Left lung (tissue), 4 donors: ENCODE measurements at regions not wholly inside any gene's neighbourhood (a gene's known extent, or its start where the extent isn't known, plus 50 kb on each side); places are given as distances from the start of the nearest gene placed in this dataset.

Source experiments
- ATAC-seq: fragments of 200-7000 bp; cut with Tn5 transposase; one replicate; pipeline ENCODE4 v1.9.1; 2020; ENCODE audit warnings: moderate library complexity
- DNase-seq, 4 donors: peaks; one replicate each; pipeline ENCODE4 v3.0.0-alpha.2; 2013 to 2020
- H3K27ac ChIP-seq, 2 donors: fragments of 200-600 bp; sonication (generic) in 1 of 2; one replicate each; pipeline versions ENCODE4 v1.5.0 to v1.8.0; 2020 to 2021
- H3K27me3 ChIP-seq, 2 donors: fragments of 200-600 bp; sonication (generic) in 1 of 2; one replicate each; pipeline versions ENCODE4 v1.5.0 to v1.8.0; 2020 to 2021
- H3K36me3 ChIP-seq, 2 donors: fragments of 200-600 bp; sonication (generic) in 1 of 2; one replicate each; pipeline versions ENCODE4 v1.5.0 to v1.8.0; 2020 to 2021
- H3K4me1 ChIP-seq, 2 donors: fragments of 200-600 bp; one replicate each; pipeline ENCODE4 v1.8.0; 2021
- H3K4me3 ChIP-seq, 2 donors: fragments of 200-600 bp; sonication (generic) in 1 of 2; one replicate each; pipeline versions ENCODE4 v1.5.0 to v1.8.0; 2020 to 2021; ENCODE audit warnings: mild to moderate bottlenecking in 1 of 2
- H3K9me3 ChIP-seq, 2 donors: fragments of 200-600 bp; sonication (generic) in 1 of 2; one replicate each; pipeline versions ENCODE4 v1.5.0 to v1.8.0; 2020 to 2021
- intact Hi-C, 2 donors: fragments of 100-400 bp; cut with DNase I; formaldehyde crosslinking; loops; one replicate each; pipeline versions ENCODE4 v1.11.2 to v1.14.2; 2022
- TF ChIP-seq, protein P1 (sequence below), 2 donors: fragments of 200-600 bp; sonication (generic) in 1 of 2; IDR thresholded peaks; one replicate each; pipeline versions ENCODE4 v1.5.0 to v1.8.0; 2021; ENCODE audit warnings: antibody characterized with exemption in 2 of 2
- donor health status: DM: no; HTN: yes; CAD: no.
- donor health status: DM: no; HTN: no; CAD: no.

DNA sequence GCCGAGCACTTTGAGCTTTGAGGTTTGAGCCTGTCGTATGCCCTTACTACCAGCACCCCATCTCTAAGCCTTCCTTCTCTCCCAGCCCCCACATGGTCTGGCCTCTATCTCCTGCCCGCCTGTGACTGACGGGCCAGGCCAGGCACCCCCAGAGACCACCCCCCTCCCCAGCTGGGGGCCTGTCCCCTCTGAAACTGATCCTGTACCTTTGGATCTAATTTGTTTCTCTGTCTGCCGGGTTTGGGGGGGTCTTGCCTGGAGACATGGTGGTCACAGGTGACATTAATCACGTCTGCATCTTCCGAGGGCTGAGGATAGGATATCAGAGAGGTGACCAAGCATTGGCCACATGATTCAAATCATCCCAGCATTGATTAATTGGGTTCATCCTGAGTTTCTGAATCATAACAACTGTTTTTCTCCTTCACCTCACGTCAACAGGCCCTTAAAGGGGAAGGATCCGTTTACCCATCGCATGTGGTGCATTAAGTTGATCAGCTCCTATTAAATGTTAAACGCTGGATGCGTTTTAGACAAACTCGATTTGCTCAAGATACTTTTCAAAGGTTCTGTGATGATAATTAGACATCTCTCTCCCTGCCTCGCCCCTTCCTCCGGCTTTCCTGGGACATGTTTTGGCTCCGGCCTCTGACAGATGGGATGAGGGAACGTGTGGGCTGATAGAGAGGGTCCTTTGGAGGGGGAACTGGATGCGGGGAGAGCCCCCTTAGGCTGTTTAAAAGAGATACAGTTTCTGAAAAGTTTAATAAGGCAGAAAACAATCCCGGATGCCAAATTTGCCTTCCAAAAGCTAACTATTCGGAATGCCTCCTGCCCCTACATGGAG, 63.3 kb upstream of the TBX3 start:
- H3K27me3 ChIP-seq: no peaks in the 10 kb centered on the region

DNA sequence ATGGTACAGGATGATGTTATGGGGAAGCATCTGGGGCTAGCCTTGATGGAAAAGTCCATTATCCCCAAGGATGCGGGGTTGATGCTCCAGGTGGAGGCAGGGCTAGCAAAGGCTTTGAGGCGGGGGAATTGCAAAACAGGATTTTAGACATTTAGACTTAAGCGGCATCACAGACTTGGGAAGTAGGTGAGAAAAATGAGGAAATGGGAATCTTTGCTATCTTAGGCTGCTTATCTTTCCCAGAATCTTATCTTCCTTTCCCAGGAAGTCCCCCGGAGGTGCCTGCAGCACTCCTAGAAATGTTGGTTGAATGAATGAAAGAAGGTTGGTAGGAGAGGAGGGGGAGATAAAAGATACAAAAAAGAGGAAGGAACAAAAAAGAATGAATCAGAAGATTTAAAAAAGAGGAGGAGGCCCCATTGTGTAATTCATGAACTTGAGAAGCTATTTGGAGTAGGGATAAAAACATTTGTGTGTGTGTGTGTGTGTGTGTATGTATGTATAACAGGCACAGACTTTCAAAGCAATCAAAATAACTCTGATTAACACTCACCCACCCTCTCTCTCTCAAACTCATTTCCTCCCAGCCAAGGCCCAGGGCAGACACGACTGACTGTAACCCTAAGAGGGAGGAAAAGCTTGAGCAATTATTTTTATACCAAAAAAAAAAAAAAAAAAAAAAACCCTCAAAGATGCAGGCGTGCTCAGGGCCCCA, 62.5 kb upstream of the TBX3 start:
- no peak overlapping the region for H3K4me3 ChIP-seq
- TF ChIP-seq, protein P1, sequence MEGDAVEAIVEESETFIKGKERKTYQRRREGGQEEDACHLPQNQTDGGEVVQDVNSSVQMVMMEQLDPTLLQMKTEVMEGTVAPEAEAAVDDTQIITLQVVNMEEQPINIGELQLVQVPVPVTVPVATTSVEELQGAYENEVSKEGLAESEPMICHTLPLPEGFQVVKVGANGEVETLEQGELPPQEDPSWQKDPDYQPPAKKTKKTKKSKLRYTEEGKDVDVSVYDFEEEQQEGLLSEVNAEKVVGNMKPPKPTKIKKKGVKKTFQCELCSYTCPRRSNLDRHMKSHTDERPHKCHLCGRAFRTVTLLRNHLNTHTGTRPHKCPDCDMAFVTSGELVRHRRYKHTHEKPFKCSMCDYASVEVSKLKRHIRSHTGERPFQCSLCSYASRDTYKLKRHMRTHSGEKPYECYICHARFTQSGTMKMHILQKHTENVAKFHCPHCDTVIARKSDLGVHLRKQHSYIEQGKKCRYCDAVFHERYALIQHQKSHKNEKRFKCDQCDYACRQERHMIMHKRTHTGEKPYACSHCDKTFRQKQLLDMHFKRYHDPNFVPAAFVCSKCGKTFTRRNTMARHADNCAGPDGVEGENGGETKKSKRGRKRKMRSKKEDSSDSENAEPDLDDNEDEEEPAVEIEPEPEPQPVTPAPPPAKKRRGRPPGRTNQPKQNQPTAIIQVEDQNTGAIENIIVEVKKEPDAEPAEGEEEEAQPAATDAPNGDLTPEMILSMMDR (IDR thresholded peaks at IDR 0.05): no peak
- H3K4me1 ChIP-seq: peaks cover 0 to 5% of the 10 kb centered on the region in 2 donors
- intact Hi-C loops: no loop called here
- no peaks in the 10 kb centered on the region for H3K36me3 ChIP-seq
- no peaks in the 10 kb centered on the region for H3K9me3 ChIP-seq
- no peaks in the 10 kb centered on the region for H3K27me3 ChIP-seq
- peak in 1 of 4 donors; percentile 45 for DNase-seq
- no peak overlapping the region for H3K27ac ChIP-seq
- ATAC-seq: peak; percentile 58

More for the DNA sequence above, 63.3 kb upstream of the TBX3 start:
- DNase-seq (no peak), ATAC-seq (no peak)
- Histone ChIP-seq H3K36me3 (no peaks in the 10 kb centered on the region), H3K9me3 (no peaks in the 10 kb centered on the region), H3K27ac (no peak overlapping the region), H3K4me3 (no peak overlapping the region), H3K4me1 (peaks cover 0 to 5% of the 10 kb centered on the region in 2 donors)
- intact Hi-C loops: no loop called here
- TF ChIP-seq, protein P1 (IDR thresholded peaks at IDR 0.05): no peak

DNA sequence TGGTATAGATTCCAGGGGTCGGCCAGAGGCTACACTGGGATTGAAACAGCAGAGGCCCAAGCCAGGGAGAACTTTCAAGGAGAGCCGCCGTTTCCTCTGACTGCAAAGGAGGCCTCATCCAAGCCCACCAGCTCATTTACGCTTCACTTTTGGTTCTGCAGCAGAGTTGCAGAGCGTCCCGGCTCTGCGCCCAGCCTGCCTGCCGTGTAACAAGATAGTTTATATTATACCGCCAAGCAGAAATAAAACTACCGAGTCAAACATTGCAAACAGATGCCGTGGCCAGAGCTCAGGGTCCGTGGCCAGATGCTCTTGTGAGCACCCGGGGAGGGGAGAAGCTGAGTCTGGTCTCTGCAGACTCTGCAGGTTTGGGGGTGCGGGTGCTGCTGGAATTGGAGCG, 60.7 kb upstream of the TBX3 start:
- DNase-seq: peak in 2 of 4 donors; percentile 71 to 87

DNA sequence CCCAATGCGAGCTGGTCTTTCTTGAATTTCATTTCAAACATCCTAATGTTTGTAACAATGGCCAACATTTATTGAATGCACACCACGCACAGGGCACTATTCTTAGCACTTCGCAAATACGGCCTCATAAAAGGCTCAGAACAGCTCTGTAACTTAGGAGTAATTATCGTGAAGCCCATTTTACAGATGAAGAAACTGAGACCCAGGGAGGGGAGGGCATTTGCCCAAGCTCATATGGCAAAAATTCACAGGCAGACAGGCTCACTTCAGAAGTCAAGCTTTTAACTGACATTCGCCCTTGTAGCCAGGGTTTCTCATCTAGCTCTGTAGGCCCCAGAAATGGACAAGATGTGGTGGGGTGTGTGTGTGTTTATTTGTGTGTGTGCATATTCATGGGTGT, 60.3 kb upstream of the TBX3 start:
- TF ChIP-seq, protein P1 (IDR thresholded peaks at IDR 0.05): no peak
- DNase-seq: no peak
- peaks cover 0 to 5% of the 10 kb centered on the region in 2 donors for H3K4me1 ChIP-seq
- no peaks in the 10 kb centered on the region for H3K27me3 ChIP-seq
- no peak for ATAC-seq
- H3K36me3 ChIP-seq: no peaks in the 10 kb centered on the region
- no peaks in the 10 kb centered on the region for H3K9me3 ChIP-seq
- no peak overlapping the region for H3K27ac ChIP-seq
- intact Hi-C loops: no loop called here
- H3K4me3 ChIP-seq: no peak overlapping the region

More for the DNA sequence above, 60.7 kb upstream of the TBX3 start:
- H3K9me3 ChIP-seq: no peaks in the 10 kb centered on the region
- H3K36me3 ChIP-seq: no peaks in the 10 kb centered on the region
- ATAC-seq: peak; percentile 28
- intact Hi-C loops: no loop called here
- H3K27ac ChIP-seq: no peak overlapping the region
- TF ChIP-seq, protein P1 (IDR thresholded peaks at IDR 0.05): no peak
- H3K4me1 ChIP-seq: peaks cover 0 to 5% of the 10 kb centered on the region in 2 donors
- H3K4me3 ChIP-seq: no peak overlapping the region
- H3K27me3 ChIP-seq: no peaks in the 10 kb centered on the region

DNA sequence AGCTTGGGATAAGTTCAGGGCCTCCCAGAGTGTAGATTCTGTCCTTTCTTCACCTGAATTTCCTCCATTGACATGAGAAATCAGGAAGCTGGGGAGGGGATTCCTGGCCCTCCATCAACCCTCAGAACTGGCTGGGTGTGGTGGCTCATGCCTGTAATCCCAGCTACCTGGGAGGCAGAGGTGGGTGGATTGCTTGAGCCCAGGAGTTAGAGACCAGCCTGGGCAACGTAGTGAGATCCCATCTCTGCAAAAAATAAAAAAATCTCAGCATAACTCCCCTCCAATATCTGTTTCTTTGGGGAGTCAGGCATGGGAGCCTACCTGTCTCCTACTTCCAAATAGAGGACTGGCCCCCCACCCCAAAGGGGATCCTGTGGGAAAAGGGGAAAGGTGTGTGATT, 59.8 kb upstream of the TBX3 start:
- Histone ChIP-seq H3K27me3 (no peaks in the 10 kb centered on the region), H3K36me3 (no peaks in the 10 kb centered on the region), H3K4me1 (peaks cover 0 to 5% of the 10 kb centered on the region in 2 donors), H3K27ac (no peak overlapping the region), H3K4me3 (no peak overlapping the region), H3K9me3 (no peaks in the 10 kb centered on the region)
- ATAC-seq (no peak), DNase-seq (no peak)
- intact Hi-C loops: no loop called here
- TF ChIP-seq, protein P1 (IDR thresholded peaks at IDR 0.05): no peak
